Activated naive CD8-positive, alpha-beta T cell treated with anti-CD3 and anti-CD28 coated beads for 36 hours (primary cell): ENCODE measurements at regions not wholly inside any gene's neighbourhood (a gene's known extent, or its start where the extent isn't known, plus 50 kb on each side); places are given as distances from the start of the nearest gene placed in this dataset.

Experiments used
- DNase-seq: peaks from one replicate; pipeline ENCODE4 v3.0.0; 2021
- H3K27ac Mint-ChIP-seq: one replicate; pipeline ENCODE4 v1.8.0; 2022; ENCODE audit warnings: mild to moderate bottlenecking, moderate library complexity, mixed read lengths
- H3K27me3 Mint-ChIP-seq: one replicate; pipeline ENCODE4 v1.8.0; 2022; ENCODE audit warnings: mild to moderate bottlenecking, mixed read lengths
- H3K36me3 Mint-ChIP-seq: one replicate; pipeline ENCODE4 v1.8.0; 2021; ENCODE audit warnings: mild to moderate bottlenecking, mixed read lengths
- H3K4me1 Mint-ChIP-seq: one replicate; pipeline ENCODE4 v1.8.0; 2021; ENCODE audit warnings: mixed read lengths
- H3K4me3 Mint-ChIP-seq: one replicate; pipeline ENCODE4 v1.8.0; 2022; ENCODE audit warnings: mild to moderate bottlenecking, moderate library complexity, mixed read lengths
- H3K9me3 Mint-ChIP-seq: one replicate; pipeline ENCODE4 v1.8.0; 2022; ENCODE audit warnings: mixed read lengths

DNA sequence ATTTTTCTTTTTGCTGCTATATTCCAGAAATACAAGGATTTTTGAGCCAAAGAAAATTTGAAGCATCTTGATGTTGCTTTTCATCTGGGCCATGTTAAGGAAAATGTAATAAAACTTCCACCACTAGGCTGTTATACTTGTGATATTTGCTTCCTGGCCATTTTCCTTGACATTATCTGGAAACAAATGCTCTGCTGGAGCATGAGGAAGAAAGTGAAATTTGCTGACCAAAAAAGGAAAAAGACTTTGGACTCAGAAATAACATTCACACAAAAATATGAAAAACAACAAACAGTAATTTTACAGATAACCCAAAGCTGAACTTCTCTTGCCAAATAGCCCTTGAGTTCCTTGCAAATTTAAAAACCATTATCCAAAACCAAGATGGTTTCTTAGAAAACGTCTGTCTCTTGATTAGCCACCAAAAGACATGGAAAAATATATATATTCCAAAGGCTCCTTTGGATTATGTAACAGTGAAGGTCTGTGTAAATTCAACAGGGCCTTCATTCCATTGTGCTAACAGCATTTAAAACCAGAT, 344.5 kb downstream of the LMX1A start:
- Mint-ChIP-seq H3K4me3 (no peak overlapping the region), H3K36me3 (no peaks in the 10 kb centered on the region), H3K4me1 (no peaks in the 10 kb centered on the region), H3K27ac (no peak overlapping the region), H3K9me3 (no peaks in the 10 kb centered on the region), H3K27me3 (no peaks in the 10 kb centered on the region)
- DNase-seq, result no peak

DNA sequence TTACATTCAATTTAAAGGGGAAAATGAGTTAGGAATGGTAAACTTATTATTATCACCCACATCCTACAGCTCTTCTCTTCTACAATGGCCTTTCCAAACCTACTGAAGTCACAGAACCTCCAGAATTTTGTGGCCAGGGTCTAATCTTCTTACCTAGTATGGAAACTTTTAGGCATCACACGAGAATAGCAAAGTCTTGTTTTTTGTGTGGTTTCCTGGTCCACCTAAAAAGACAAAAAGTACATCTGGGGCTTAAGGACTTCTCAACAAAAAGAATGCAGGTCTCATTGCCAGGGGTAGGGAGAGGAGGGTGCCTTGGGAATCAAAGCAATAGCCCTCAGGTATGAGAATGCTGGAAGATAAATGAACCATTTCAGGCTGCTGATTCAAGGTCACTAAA, 345.3 kb downstream of the LMX1A start:
- Mint-ChIP-seq H3K36me3 (no peaks in the 10 kb centered on the region), H3K4me1 (no peaks in the 10 kb centered on the region), H3K27me3 (no peaks in the 10 kb centered on the region), H3K9me3 (no peaks in the 10 kb centered on the region), H3K4me3 (no peak overlapping the region), H3K27ac (no peak overlapping the region)
- DNase-seq, result no peak

DNA sequence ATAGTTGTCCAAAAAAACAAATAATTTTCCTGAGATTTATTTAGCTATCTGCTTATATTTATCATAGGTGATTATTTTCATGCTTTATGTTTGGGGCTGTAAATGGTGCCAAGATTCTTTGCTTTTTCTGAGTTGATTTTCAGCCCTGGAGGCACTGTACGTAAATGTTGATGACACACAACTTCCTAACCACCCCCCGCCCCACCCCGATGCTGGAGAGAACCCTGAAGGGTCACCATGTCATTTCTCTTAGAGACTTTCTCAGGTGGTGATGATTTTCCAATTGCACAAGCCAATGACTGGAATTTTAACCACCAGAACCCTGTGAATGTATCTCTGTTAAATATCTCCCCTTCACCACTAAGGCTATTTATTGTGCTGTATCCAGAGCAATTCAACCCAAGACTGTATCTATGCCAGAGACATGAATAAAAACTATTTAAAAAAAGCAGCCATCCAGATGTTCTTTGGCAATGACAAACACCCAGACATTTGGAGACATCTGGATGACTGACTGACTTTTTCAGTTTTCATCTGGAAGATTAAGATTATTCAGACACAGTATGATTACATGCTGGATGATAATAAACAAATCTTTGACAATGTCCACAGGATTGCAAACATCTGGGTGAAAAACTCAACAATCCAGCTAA, 346.0 kb downstream of the LMX1A start:
- Mint-ChIP-seq H3K4me3 (no peak overlapping the region), H3K27me3 (no peaks in the 10 kb centered on the region), H3K27ac (no peak overlapping the region), H3K9me3 (no peaks in the 10 kb centered on the region), H3K36me3 (no peaks in the 10 kb centered on the region), H3K4me1 (no peaks in the 10 kb centered on the region)
- DNase-seq, result no peak

- Mint-ChIP-seq H3K4me1 (no peaks in the 10 kb centered on the region), H3K4me3 (no peak overlapping the region), H3K27me3 (no peaks in the 10 kb centered on the region), H3K36me3 (no peaks in the 10 kb centered on the region), H3K9me3 (peaks cover 2% of the 10 kb centered on the region), H3K27ac (no peak overlapping the region)
- no peak for DNase-seq
These were observed 349.7 kb downstream of the LMX1A start for GRCh38 chr1:165006831-165007230.

DNA sequence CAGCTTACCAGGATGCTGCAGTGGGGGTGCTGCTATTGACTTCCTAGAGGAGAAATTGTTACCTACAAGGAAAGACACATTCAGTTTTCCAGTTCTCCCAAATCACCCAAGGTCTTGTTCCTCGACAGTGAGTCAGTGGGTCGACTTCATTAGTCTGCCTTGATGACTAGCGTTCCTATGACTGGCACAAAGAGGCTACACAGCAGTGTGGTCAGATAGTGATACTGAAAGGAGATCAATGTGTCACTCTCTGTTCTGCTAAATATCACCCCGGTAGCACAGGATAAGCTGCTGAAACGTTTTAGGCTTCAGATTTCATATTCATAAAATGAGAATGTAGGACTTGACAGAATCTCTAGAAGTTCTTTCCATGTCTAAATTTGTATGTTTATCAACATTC, 357.4 kb downstream of the LMX1A start:
- H3K4me1 Mint-ChIP-seq, result no peaks in the 10 kb centered on the region
- no peak overlapping the region for H3K27ac Mint-ChIP-seq
- DNase-seq, result no peak
- no peak overlapping the region for H3K4me3 Mint-ChIP-seq
- H3K9me3 Mint-ChIP-seq, result peaks cover 2% of the 10 kb centered on the region
- no peaks in the 10 kb centered on the region for H3K36me3 Mint-ChIP-seq
- no peaks in the 10 kb centered on the region for H3K27me3 Mint-ChIP-seq

GRCh38 chr1:164991763-164992314, 364.7 kb downstream of the LMX1A start:
- Mint-ChIP-seq H3K4me3 (no peak overlapping the region), H3K27me3 (no peaks in the 10 kb centered on the region), H3K9me3 (no peaks in the 10 kb centered on the region), H3K4me1 (no peaks in the 10 kb centered on the region), H3K36me3 (no peaks in the 10 kb centered on the region), H3K27ac (no peak overlapping the region)
- DNase-seq, result no peak

DNA sequence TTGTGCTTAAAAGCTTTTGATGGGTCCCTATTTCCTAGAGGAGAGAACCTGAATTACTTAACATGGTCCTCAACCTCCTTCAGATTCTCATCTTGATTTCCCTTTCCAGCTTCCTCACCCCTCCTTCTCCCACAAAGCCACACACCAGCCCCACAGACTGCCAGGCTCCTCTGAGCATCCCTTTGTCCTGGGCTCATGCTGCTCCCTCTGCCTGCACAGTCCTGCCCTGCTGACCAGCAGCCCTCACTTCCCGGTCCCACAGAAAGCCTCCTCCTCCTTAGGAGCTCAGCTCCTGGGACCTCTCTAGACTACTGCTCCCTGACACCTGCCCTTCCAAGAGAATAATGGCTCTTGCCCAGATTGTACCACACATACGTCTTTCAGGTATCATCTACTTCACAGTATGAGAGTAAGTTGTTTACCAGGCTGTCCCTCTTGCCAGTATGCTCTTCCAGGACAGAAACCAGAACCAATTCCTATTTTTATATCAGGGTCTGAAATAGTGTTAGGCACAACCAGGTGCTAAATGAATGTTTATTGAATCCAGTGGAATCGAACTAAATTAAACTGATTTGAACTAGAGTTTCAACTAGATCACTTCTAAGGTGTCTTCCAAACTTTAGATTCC, 373.4 kb downstream of the LMX1A start:
- H3K4me3 Mint-ChIP-seq, result no peak overlapping the region
- H3K36me3 Mint-ChIP-seq, result no peaks in the 10 kb centered on the region

DNA sequence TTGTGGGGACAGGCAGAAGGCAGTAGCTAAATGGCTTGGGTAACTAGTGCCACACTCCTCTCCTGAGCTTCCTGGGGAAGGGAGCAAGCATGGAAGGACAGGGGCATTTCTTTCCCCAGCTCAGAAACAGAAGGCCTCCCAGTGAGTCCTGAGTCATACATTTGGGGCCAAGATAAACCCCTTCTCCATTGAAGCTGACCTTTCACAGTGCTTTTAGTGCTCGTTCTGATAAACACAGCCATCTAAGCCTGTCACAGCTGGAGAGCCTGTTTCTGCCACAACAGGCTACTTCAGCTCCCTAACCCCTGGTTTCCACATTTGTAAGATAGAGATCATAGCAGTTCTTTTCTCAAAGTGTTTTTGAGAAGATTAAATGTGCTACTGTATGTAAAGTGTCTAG, 374.0 kb downstream of the LMX1A start:
- DNase-seq, result no peak
- H3K9me3 Mint-ChIP-seq, result no peaks in the 10 kb centered on the region
- no peaks in the 10 kb centered on the region for H3K27me3 Mint-ChIP-seq
- H3K4me3 Mint-ChIP-seq, result no peak overlapping the region
- no peak overlapping the region for H3K27ac Mint-ChIP-seq
- no peaks in the 10 kb centered on the region for H3K36me3 Mint-ChIP-seq
- H3K4me1 Mint-ChIP-seq, result no peaks in the 10 kb centered on the region

More for the DNA sequence above, 373.4 kb downstream of the LMX1A start:
- DNase-seq, result no peak
- Mint-ChIP-seq H3K27me3 (no peaks in the 10 kb centered on the region), H3K9me3 (no peaks in the 10 kb centered on the region), H3K4me1 (no peaks in the 10 kb centered on the region), H3K27ac (no peak overlapping the region)

- no peak for DNase-seq
- Mint-ChIP-seq H3K36me3 (no peaks in the 10 kb centered on the region), H3K27ac (no peak overlapping the region), H3K27me3 (no peaks in the 10 kb centered on the region), H3K4me3 (no peak overlapping the region), H3K9me3 (no peaks in the 10 kb centered on the region), H3K4me1 (no peaks in the 10 kb centered on the region)
These were observed 379.0 kb downstream of the LMX1A start for GRCh38 chr1:164977561-164977960.

DNA sequence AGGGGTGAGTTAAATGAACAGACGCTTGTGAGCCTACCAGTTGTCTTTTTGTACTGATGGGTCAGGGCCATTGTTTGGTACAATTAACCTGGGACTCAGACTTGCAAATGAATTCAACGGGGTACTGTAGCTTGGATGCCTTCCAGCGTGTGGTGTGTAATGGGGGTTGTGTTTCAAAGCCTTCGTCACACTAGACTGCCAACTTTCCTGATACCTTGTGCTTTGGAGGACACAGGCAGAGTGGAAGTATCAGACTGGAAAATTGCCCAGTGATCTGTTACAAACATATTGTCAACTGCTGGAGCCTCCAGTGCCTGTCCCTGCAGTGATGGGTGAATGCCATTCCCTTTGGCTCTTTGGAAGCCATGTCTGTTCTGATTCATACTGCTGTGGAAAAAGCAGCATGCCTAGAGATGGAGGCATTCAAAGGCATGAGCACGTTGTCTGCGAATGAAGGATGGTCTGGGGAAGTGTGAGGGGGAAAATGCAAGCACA, 384.5 kb downstream of the LMX1A start:
- H3K9me3 Mint-ChIP-seq, result peaks cover 2% of the 10 kb centered on the region
- H3K27ac Mint-ChIP-seq, result no peak overlapping the region
- H3K4me3 Mint-ChIP-seq, result no peak overlapping the region
- DNase-seq, result no peak
- no peaks in the 10 kb centered on the region for H3K36me3 Mint-ChIP-seq
- no peaks in the 10 kb centered on the region for H3K27me3 Mint-ChIP-seq
- no peaks in the 10 kb centered on the region for H3K4me1 Mint-ChIP-seq

DNA sequence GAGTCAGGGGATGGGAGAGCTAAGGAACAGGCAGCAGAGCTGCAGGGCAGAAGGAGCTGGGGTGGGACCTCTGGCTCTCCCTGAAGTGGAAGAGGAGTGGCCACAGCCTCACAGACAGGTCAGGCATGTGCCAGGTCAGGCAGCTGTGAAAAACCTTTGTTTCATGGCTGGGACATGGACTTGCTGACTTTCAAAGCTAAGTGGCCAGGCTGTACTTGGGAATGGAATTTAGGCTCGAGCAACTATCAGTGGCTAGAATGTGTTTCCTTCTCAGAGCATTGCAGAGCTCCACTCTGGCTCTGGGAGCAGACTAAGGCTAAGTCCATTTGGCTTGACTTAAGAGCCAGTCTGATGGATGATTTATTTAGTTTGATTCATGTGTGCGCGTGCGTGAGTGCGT, 385.1 kb downstream of the LMX1A start:
- H3K27me3 Mint-ChIP-seq, result no peaks in the 10 kb centered on the region
- H3K4me3 Mint-ChIP-seq, result no peak overlapping the region
- no peak overlapping the region for H3K27ac Mint-ChIP-seq
- no peak for DNase-seq
- H3K36me3 Mint-ChIP-seq, result no peaks in the 10 kb centered on the region
- peaks cover 2% of the 10 kb centered on the region for H3K9me3 Mint-ChIP-seq
- H3K4me1 Mint-ChIP-seq, result no peaks in the 10 kb centered on the region

- no peaks in the 10 kb centered on the region for H3K27me3 Mint-ChIP-seq
- H3K4me3 Mint-ChIP-seq, result no peak overlapping the region
- H3K9me3 Mint-ChIP-seq, result peaks cover 2% of the 10 kb centered on the region
- no peak for DNase-seq
- no peaks in the 10 kb centered on the region for H3K36me3 Mint-ChIP-seq
- H3K4me1 Mint-ChIP-seq, result no peaks in the 10 kb centered on the region
- H3K27ac Mint-ChIP-seq, result no peak overlapping the region
These were observed 387.3 kb downstream of the LMX1A start for GRCh38 chr1:164969253-164969652.

DNA sequence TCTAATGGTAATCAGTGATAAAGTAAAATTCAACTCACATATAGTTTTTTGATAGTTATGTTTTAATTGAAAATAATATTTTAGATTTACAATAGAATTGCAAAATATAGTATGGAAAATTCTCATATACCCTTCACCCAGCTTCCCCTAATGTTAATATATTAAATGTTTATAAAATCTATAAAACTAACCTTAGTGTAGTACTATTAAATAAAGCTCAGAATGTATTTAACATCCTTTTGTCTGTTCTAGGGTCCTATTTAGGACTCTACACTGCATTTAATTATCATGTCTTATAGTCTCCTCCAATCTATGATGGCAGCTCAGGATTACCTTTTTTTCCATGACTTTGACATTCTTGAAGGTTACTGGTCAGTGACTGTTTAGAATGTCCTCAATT, 389.2 kb downstream of the LMX1A start:
- Mint-ChIP-seq H3K4me1 (no peaks in the 10 kb centered on the region), H3K27ac (no peak overlapping the region), H3K9me3 (peaks cover 2% of the 10 kb centered on the region), H3K36me3 (no peaks in the 10 kb centered on the region), H3K27me3 (no peaks in the 10 kb centered on the region), H3K4me3 (no peak overlapping the region)
- DNase-seq, result no peak

- peaks cover 2% of the 10 kb centered on the region for H3K9me3 Mint-ChIP-seq
- H3K4me3 Mint-ChIP-seq, result no peak overlapping the region
- no peaks in the 10 kb centered on the region for H3K36me3 Mint-ChIP-seq
- DNase-seq, result no peak
- H3K27me3 Mint-ChIP-seq, result no peaks in the 10 kb centered on the region
- no peak overlapping the region for H3K27ac Mint-ChIP-seq
- H3K4me1 Mint-ChIP-seq, result no peaks in the 10 kb centered on the region
These were observed 394.8 kb downstream of the LMX1A start for GRCh38 chr1:164961715-164962114.

DNA sequence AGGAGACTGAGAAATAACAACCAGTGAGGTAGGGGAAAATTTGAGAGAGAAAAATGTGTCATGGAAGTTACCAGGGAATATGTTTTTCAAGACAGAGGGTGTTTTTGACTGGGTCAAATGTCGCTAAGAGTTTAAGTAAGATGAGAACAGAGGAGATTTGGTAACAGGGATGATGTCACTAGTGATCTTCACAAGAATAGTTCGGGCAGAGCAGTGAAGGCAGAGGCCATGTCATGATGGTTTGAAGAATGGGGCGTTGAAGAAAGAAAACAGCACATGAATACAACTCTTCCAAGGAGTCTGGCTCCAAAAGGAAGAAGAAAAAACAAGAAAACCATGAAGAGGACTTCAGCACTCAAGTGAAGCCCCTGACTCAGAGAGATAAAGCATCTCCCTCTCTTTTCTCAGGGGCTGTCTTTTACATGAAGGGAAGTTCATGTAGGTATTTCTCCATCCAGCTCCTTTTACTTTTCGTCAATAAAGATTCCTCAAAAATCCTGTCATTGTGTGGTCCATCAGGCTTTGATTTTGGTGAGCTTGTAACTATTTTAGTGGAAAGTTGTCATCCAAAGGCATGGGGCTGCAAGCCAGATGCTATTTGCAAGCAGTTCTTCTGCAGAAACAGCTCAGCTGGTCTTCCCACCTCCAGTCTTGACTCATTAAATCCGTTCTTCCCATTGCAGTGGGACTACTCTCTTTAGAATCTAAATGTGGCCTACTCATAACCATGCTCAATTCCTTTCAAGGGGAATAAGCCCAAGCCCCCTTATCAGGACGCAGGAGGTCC, 397.3 kb downstream of the LMX1A start:
- H3K9me3 Mint-ChIP-seq, result peaks cover 2% of the 10 kb centered on the region
- no peaks in the 10 kb centered on the region for H3K27me3 Mint-ChIP-seq
- H3K36me3 Mint-ChIP-seq, result no peaks in the 10 kb centered on the region
- H3K27ac Mint-ChIP-seq, result no peak overlapping the region
- H3K4me3 Mint-ChIP-seq, result no peak overlapping the region
- H3K4me1 Mint-ChIP-seq, result no peaks in the 10 kb centered on the region
- no peak for DNase-seq
